GM12875 (cell line): ENCODE measurements at regions not wholly inside any gene's neighbourhood (a gene's known extent, or its start where the extent isn't known, plus 50 kb on each side); places are given as distances from the start of the nearest gene placed in this dataset.

Experiments
- H3K4me3 ChIP-seq: one replicate; pipeline ENCODE4 v1.5.1; 2011; ENCODE audit warnings: low read depth, low read length, control low read depth
- CTCF ChIP-seq: IDR thresholded peaks from 2 replicates; pipeline ENCODE4 v1.5.1; 2011; ENCODE audit warnings: low read depth, mild to moderate bottlenecking, control low read depth, inconsistent platforms, low read length, moderate library complexity, borderline replicate concordance; ENCODE audit not compliant: insufficient read depth

DNA sequence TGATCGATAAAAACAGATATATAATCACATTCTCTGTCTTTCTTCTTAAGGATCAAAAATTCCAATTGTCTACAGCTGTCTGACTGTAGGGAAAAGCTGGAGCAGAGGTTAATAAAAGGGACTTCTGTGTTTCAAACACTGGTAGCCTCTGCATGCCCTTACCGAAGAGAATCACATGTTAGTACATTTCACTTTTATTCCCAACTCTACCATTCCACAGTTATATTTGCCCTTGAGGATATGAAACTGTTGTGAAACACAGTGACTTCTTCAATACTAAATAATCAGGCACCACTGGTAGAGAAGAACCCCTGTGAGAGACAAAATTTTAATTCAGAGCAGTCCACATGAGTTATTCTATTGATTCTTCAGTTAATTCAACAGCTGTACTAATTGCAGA, 1187.3 kb upstream of the CITED2 start:
- no peak for TF ChIP-seq CTCF
- no peak overlapping the region for H3K4me3 ChIP-seq

GRCh38 chr6:140560671-140561070, 1186.2 kb upstream of the CITED2 start:
- TF ChIP-seq CTCF: no peak
- no peak overlapping the region for H3K4me3 ChIP-seq

- TF ChIP-seq CTCF: no peak
- no peak overlapping the region for H3K4me3 ChIP-seq
These were observed 1185.0 kb upstream of the CITED2 start for GRCh38 chr6:140559458-140559857.

DNA sequence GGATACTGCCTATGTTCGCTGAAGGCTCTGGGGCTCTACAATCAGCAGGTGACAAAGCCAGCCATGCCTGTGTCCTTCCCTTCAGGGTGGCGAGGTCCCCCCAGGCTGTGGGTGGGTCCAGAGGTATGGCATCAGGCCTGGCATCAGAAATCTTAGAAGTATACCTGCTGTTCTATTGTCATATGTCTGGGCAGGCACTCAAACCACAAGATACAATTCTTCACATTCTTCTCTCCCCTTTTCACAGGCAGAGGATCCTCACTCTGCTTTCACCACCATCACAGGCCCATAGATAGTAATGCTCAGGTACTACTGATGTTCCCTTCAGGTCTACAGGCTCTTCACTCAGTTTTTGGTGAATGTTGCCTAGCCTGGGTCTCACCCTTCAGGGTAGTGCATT, 1180.0 kb upstream of the CITED2 start:
- no peak overlapping the region for H3K4me3 ChIP-seq
- TF ChIP-seq CTCF: no peak

DNA sequence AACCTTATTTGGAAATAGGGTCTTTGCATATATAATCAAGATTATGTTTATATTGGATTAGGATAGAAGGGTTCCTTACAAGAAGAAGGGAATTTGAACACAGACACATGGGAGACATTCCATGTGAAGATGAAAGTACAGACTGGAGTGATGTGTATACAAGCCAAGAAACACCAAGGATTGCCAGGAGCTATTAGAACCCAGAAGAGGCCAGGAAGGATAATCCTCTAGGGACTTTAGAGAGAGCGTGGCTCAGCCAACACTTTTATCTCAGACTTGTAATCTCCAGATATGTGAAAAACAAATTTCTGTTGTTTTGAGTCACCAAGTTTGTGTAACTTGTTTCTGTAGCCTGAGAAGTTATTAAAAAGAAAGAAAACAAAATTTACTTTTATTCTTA, 1173.9 kb upstream of the CITED2 start:
- no peak for TF ChIP-seq CTCF
- no peak overlapping the region for H3K4me3 ChIP-seq

DNA sequence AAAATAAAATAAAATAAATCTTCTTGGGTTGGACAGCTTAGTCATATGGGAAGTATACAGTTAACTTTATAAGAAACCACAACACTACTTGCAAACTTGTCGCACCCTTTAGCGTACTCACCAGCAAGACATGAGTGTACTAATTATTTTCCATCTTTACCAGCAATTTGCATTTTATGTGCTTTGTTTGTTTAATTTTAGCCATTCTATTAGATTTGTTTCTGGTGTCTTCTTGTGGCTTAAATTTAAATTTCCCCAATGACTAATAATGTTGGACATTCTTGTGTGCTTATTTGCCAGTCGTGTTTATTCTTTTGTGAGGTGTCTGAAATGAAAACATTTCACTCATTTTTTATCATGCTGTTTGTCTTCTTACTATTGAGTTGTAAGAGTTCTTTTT, 1172.2 kb upstream of the CITED2 start:
- H3K4me3 ChIP-seq: no peak overlapping the region
- TF ChIP-seq CTCF: no peak

DNA sequence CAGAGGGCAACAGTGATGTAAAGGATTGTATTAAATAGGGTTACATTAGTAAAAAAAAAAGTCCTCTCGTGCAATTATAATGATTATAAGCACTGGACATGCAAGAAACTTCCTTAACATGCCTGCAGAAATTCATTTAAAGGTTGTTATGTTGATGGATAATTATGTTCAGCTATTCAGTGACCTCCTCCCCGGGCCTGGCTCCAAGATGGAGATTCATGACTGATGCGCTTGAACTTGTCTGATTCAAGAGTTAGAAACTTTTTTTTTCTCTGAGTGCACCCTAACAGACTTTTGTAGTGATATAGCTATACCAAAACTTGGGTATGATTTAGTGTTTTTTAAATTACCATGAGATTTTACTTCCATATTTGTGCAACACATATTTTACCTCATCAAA, 1170.0 kb upstream of the CITED2 start:
- no peak overlapping the region for H3K4me3 ChIP-seq
- no peak for TF ChIP-seq CTCF
